ENCODE measurements at regions not wholly inside any gene's neighbourhood (a gene's known extent, or its start where the extent isn't known, plus 50 kb on each side); places are given as distances from the start of the nearest gene placed in this dataset.
"Not testable (repeated sequence)": the region's sequence is repeated elsewhere in the genome, so short reads cannot be mapped to it uniquely, and the experiment has no call there.

DNA sequence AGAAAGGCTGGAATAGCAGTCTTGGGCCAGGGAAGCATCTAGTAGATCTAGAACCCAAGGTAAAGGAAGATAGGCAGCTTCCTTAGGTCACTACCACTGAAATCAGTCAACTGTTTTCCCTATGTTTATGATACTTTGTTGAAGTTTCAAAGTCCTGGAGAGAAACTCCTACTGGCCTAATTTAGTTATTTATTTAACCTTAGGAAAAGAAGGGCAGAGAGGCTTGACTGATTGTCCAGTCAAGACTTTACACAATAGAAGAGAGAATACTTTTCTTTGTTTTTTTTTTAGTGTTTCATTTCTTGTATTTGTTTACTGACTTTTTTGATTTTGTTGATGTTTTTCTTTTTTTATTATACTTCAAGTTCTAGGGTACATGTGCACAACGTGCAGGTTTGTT is 138.9 kb upstream of the PHYHIPL start:
- POLR2A ChIA-PET (ENCODE audit: low non-redundant PET), result no interaction called here

DNA sequence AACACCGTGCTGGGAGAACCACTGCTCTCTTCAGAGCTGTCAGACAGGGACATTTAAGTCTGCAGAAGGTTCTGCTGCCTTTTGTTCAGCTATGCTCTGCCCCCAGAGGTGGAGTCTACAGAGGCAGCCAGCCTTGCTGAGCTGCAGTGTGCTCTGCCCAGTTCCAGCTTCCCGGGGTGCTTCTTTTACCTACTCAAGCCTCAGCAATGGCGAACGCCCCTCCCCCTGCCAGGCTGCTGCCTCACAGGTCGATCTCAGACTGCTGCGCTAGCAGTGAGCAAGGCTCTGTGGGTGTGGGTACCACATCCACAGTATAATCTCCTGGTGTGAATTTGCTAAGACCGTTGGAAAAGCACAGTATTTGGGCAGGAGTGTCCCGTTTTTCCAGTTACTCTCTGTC is 133.1 kb upstream of the PHYHIPL start:
- H3K27ac ChIP-seq; CTCF ChIA-PET; POLR2A ChIA-PET (ENCODE audit: low non-redundant PET); DNase-seq (ENCODE audit: low spot score): not testable (repeated sequence)

More for the DNA sequence above, 138.9 kb upstream of the PHYHIPL start:
- DNase-seq (ENCODE audit: low spot score), result no peak
- no peak overlapping the region for H3K27ac ChIP-seq
- CTCF ChIA-PET, result no interaction called here
- no peak for TF ChIP-seq CTCF (conservative IDR thresholded peaks at IDR 0.05; ENCODE audit: low read depth)

DNA sequence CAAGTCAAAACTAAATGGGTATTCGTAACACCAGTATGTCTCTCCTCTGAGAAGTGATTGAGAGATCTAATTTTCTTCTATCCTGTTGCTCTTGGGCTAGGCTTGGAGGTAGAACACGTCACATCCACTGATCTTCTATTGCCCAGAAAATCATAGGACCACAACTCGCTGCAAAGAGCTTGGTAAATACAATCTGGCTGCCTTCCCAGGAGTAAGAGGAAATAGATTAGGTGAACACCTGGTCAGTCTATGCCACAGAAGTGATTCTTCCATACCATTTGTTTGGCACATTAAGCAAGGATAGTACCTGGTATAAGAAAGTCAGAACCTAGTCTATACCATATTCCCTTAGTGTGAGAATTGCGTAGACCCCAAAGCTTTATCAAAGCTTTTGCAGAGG is 129.3 kb upstream of the PHYHIPL start:
- CTCF ChIA-PET, result interaction anchor here (0.6 kb wide), 1 partner anchor 687 kb away, joined by 3 read pairs; no protein-coding TSS in a partner anchor
- no peak overlapping the region for H3K27ac ChIP-seq
- POLR2A ChIA-PET (ENCODE audit: low non-redundant PET), result no interaction called here
- no peak for TF ChIP-seq CTCF (conservative IDR thresholded peaks at IDR 0.05; ENCODE audit: low read depth)
- no peak for DNase-seq (ENCODE audit: low spot score)

GRCh38 chr10:59047957-59048618 is 128.4 kb upstream of the PHYHIPL start:
- DNase-seq (ENCODE audit: low spot score), result no peak
- CTCF ChIA-PET, result no interaction called here
- no peak for TF ChIP-seq CTCF (conservative IDR thresholded peaks at IDR 0.05; ENCODE audit: low read depth)
- no peak overlapping the region for H3K27ac ChIP-seq
- POLR2A ChIA-PET (ENCODE audit: low non-redundant PET), result no interaction called here

DNA sequence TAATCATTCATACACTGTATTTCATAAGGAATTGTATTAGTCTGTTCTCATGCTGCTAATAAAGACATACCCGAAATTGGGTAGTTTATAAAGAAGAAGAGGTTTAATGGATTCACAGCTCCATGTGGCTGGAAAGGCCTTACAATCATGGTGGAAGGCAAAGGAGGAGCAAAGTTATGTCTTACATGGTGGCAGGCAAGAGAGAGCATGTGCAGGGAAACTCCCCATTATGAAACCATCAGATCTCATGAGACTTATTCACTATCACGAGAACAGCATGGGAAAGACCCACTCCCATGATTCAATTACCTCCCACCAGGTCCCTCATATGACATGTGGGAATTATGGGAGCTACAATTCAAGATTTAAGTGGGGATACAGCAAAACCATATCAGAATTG is 122.9 kb upstream of the PHYHIPL start:
- H3K27ac ChIP-seq; DNase-seq (ENCODE audit: low spot score); POLR2A ChIA-PET (ENCODE audit: low non-redundant PET); CTCF ChIA-PET: not testable (repeated sequence)

- H3K27ac ChIP-seq, result no peak overlapping the region
- no peak for TF ChIP-seq CTCF (conservative IDR thresholded peaks at IDR 0.05; ENCODE audit: low read depth)
- no peak for DNase-seq (ENCODE audit: low spot score)
- CTCF ChIA-PET, result no interaction called here
- POLR2A ChIA-PET (ENCODE audit: low non-redundant PET), result no interaction called here
These were observed 121.4 kb upstream of the PHYHIPL start for GRCh38 chr10:59055045-59055444.

DNA sequence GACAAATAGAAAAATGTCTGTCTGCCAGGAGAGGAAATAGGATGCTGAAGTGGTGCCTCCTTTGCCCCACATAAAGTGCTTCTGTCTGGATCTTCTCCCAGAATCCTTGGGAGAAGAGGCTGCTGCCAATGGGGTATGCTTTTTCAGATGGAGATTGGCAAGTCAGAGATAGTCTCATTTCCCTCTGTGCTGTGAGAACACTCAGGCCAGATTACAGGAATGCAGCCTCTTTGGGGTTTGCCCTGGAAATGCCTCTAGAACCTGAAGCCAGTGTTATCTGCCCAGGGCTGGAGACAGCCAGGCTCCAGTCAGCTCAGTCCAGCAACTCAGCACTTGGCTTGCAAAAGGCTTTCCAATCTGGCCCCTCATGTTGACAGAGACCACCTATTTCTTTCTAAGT is 119.1 kb upstream of the PHYHIPL start:
- no peak for DNase-seq (ENCODE audit: low spot score)
- ChIA-PET CTCF (no interaction called here), POLR2A (ENCODE audit: low non-redundant PET) (no interaction called here)
- H3K27ac ChIP-seq, result no peak overlapping the region
- TF ChIP-seq CTCF (conservative IDR thresholded peaks at IDR 0.05; ENCODE audit: low read depth), result no peak

DNA sequence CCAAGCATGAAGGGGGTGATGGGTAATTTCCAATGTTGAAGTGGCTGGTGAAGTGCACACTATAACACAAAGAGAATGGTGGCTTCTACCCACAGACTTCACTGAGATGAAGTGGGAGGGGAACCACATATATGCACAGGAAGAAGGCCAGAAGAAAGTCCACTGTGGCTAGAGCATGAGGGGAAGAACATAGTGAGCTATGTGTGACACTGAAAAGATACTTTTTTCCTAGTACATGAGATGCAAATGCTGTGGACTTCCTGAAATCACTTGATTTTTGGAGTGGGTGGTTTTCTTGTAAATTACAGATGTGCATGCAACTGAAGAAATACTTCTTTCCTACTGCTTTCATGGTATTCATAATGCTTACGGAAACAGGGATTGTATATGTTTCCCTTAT is 115.6 kb upstream of the PHYHIPL start:
- CTCF ChIA-PET, result no interaction called here

More for the DNA sequence above, 115.6 kb upstream of the PHYHIPL start:
- no peak overlapping the region for H3K27ac ChIP-seq
- TF ChIP-seq CTCF (conservative IDR thresholded peaks at IDR 0.05; ENCODE audit: low read depth), result no peak
- DNase-seq (ENCODE audit: low spot score), result no peak
- POLR2A ChIA-PET (ENCODE audit: low non-redundant PET), result no interaction called here

Measured in RWPE1 (cell line).